ENCODE measurements at regions not wholly inside any gene's neighbourhood (a gene's known extent, or its start where the extent isn't known, plus 50 kb on each side); places are given as distances from the start of the nearest gene placed in this dataset.

DNA sequence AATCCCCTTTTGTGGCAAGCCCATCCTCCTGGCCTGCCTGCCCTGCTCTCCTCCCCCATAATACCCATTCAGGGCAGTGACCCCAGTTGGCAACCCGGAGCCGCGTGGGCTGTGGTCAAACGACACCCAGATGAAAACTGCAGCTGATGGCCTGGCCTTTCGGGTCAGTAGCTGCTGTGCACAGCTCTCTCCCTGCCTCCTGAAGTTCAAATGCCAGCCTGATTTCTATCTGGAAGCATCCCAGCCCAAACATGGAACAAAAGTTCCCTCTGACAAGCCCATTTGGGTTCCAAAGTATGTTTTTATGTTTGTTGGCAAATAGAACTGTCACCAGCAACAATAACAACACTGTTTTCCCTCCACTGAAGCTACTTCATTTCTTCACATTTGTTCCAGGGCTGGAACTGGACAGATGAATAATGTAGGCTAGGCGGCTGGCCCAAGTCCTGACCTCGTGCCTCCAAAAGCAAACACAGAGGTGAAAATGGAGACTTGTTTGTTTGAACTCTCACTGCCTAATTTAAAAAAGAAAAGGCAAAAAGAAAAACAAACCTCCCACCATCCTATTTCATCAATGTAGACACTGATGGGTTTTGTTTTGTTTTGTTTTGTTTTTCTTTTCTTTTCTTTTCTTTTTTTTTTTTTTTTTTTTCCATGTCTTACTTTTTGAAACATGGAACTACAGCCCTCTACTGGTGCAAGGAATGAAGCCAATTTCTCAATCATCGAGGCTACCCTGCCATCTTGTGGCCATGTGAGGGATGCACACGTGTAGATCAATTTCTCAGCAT, 179.0 kb downstream of the ADSS2 start:
- TF ChIP-seq, protein P1, sequence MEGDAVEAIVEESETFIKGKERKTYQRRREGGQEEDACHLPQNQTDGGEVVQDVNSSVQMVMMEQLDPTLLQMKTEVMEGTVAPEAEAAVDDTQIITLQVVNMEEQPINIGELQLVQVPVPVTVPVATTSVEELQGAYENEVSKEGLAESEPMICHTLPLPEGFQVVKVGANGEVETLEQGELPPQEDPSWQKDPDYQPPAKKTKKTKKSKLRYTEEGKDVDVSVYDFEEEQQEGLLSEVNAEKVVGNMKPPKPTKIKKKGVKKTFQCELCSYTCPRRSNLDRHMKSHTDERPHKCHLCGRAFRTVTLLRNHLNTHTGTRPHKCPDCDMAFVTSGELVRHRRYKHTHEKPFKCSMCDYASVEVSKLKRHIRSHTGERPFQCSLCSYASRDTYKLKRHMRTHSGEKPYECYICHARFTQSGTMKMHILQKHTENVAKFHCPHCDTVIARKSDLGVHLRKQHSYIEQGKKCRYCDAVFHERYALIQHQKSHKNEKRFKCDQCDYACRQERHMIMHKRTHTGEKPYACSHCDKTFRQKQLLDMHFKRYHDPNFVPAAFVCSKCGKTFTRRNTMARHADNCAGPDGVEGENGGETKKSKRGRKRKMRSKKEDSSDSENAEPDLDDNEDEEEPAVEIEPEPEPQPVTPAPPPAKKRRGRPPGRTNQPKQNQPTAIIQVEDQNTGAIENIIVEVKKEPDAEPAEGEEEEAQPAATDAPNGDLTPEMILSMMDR (IDR thresholded peaks at IDR 0.05), result peak; percentile 79 to 97
- TF ChIP-seq POLR2A (IDR thresholded peaks at IDR 0.05), result no peak
